ENCODE measurements at regions not wholly inside any gene's neighbourhood (a gene's known extent, or its start where the extent isn't known, plus 50 kb on each side); places are given as distances from the start of the nearest gene placed in this dataset.

- no peaks in the 10 kb centered on the region for H3K27me3 ChIP-seq (ENCODE audit: insufficient read depth, low read length)
- no peak overlapping the region for H3K27ac ChIP-seq (ENCODE audit: low read depth, low read length)
- H3K4me3 ChIP-seq (ENCODE audit: low read length) = no peak overlapping the region
- no peaks in the 10 kb centered on the region for H3K4me1 ChIP-seq (ENCODE audit: insufficient read depth, low read length)
- H3K9ac ChIP-seq (ENCODE audit: low read depth, low read length) = no peak overlapping the region
- no peaks in the 10 kb centered on the region for H3K36me3 ChIP-seq (ENCODE audit: insufficient read depth, low read length)
- H3K9me3 ChIP-seq (ENCODE audit: insufficient read depth, low read depth, low read length) = no peaks in the 10 kb centered on the region
- 87% methylated on average over 6 of the region's 6 CpGs for WGBS
Observed at GRCh38 chr3:11953778-11954177, 50.4 kb upstream of the SYN2 start.

- Histone ChIP-seq H3K9me3 (ENCODE audit: insufficient read depth, low read depth, low read length) (no peaks in the 10 kb centered on the region), H3K9ac (ENCODE audit: low read depth, low read length) (no peak overlapping the region), H3K27ac (ENCODE audit: low read depth, low read length) (no peak overlapping the region), H3K4me3 (ENCODE audit: low read length) (no peak overlapping the region), H3K36me3 (ENCODE audit: insufficient read depth, low read length) (no peaks in the 10 kb centered on the region), H3K4me1 (ENCODE audit: insufficient read depth, low read length) (no peaks in the 10 kb centered on the region), H3K27me3 (ENCODE audit: insufficient read depth, low read length) (no peaks in the 10 kb centered on the region)
- WGBS = 94% methylated on average over 8 of the region's 8 CpGs
Observed at GRCh38 chr3:11954312-11954934, 49.8 kb upstream of the SYN2 start.

Data from HUES64 (cell line).